Left lung (tissue), 4 donors: ENCODE measurements at regions not wholly inside any gene's neighbourhood (a gene's known extent, or its start where the extent isn't known, plus 50 kb on each side); places are given as distances from the start of the nearest gene placed in this dataset.

ENCODE experiments used
- ATAC-seq: fragments of 200-7000 bp; cut with Tn5 transposase; one replicate; pipeline ENCODE4 v1.9.1; 2020; ENCODE audit warnings: moderate library complexity
- DNase-seq, 4 donors: peaks; one replicate each; pipeline ENCODE4 v3.0.0-alpha.2; 2013 to 2020
- H3K27ac ChIP-seq, 2 donors: fragments of 200-600 bp; sonication (generic) in 1 of 2; one replicate each; pipeline versions ENCODE4 v1.5.0 to v1.8.0; 2020 to 2021
- H3K27me3 ChIP-seq, 2 donors: fragments of 200-600 bp; sonication (generic) in 1 of 2; one replicate each; pipeline versions ENCODE4 v1.5.0 to v1.8.0; 2020 to 2021
- H3K36me3 ChIP-seq, 2 donors: fragments of 200-600 bp; sonication (generic) in 1 of 2; one replicate each; pipeline versions ENCODE4 v1.5.0 to v1.8.0; 2020 to 2021
- H3K4me1 ChIP-seq, 2 donors: fragments of 200-600 bp; one replicate each; pipeline ENCODE4 v1.8.0; 2021
- H3K4me3 ChIP-seq, 2 donors: fragments of 200-600 bp; sonication (generic) in 1 of 2; one replicate each; pipeline versions ENCODE4 v1.5.0 to v1.8.0; 2020 to 2021; ENCODE audit warnings: mild to moderate bottlenecking in 1 of 2
- H3K9me3 ChIP-seq, 2 donors: fragments of 200-600 bp; sonication (generic) in 1 of 2; one replicate each; pipeline versions ENCODE4 v1.5.0 to v1.8.0; 2020 to 2021
- CTCF ChIP-seq, 2 donors: fragments of 200-600 bp; sonication (generic) in 1 of 2; IDR thresholded peaks; one replicate each; pipeline versions ENCODE4 v1.5.0 to v1.8.0; 2021; ENCODE audit warnings: antibody characterized with exemption in 2 of 2
- intact Hi-C, 2 donors: fragments of 100-400 bp; cut with DNase I; formaldehyde crosslinking; loops; one replicate each; pipeline versions ENCODE4 v1.11.2 to v1.14.2; 2022
- donor health status: DM: no; HTN: yes; CAD: no.
- donor health status: DM: no; HTN: no; CAD: no.

GRCh38 chr13:73548449-73548848 lies 489.6 kb downstream of the KLF5 start:
- DNase-seq: no peak
- no peaks in the 10 kb centered on the region for H3K36me3 ChIP-seq
- no peak overlapping the region for H3K4me3 ChIP-seq
- TF ChIP-seq CTCF (IDR thresholded peaks at IDR 0.05): no peak
- no peaks in the 10 kb centered on the region for H3K4me1 ChIP-seq
- intact Hi-C loops: no loop called here
- no peaks in the 10 kb centered on the region for H3K27me3 ChIP-seq
- no peak for ATAC-seq
- no peaks in the 10 kb centered on the region for H3K9me3 ChIP-seq
- H3K27ac ChIP-seq: no peak overlapping the region

DNA sequence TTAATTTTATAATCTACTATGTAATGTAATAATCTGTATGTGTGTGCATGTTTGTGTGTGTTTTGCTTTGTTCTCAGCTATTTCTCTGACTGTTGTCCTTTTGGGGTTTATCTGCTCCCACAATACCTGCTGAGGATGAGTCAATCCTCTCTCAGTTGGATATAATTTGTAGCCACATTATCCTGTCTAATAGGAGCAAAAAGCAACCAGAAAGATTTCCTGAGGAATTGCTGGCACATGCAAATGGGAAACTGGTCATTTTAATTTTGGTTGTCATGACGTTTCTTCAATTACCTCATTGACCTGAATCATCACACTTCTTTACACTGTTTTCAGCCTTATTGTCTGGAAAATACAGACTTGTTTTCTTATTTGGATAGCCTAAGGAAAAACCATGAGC lies 488.4 kb downstream of the KLF5 start:
- Histone ChIP-seq H3K4me3 (no peak overlapping the region), H3K27ac (no peak overlapping the region), H3K4me1 (no peaks in the 10 kb centered on the region), H3K36me3 (no peaks in the 10 kb centered on the region), H3K9me3 (no peaks in the 10 kb centered on the region), H3K27me3 (no peaks in the 10 kb centered on the region)
- DNase-seq (no peak), ATAC-seq (no peak)
- intact Hi-C loops: no loop called here
- TF ChIP-seq CTCF (IDR thresholded peaks at IDR 0.05): no peak

DNA sequence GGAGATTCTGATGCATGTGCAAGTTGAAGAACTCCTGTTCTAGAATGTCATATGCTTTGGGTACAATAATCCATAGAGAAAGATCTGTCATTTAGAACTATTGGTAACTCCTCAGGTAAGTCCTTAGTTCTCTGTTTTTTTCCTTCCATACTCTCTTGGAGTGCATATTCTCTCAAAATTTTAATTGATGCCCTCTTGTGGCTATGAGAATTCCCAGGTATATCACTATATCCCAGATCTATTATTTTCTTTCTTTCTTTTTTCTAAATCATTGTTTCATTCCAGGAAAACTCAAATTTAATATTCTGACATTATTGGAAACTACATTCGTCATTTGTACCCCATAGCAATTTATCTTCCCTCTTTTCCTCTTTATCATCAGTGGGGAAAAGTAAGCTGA lies 485.4 kb downstream of the KLF5 start:
- ATAC-seq: no peak
- no peak for DNase-seq
- Histone ChIP-seq H3K4me1 (no peaks in the 10 kb centered on the region), H3K27ac (no peak overlapping the region), H3K27me3 (no peaks in the 10 kb centered on the region), H3K9me3 (no peaks in the 10 kb centered on the region), H3K4me3 (no peak overlapping the region), H3K36me3 (no peaks in the 10 kb centered on the region)
- TF ChIP-seq CTCF (IDR thresholded peaks at IDR 0.05): no peak
- intact Hi-C loops: no loop called here

DNA sequence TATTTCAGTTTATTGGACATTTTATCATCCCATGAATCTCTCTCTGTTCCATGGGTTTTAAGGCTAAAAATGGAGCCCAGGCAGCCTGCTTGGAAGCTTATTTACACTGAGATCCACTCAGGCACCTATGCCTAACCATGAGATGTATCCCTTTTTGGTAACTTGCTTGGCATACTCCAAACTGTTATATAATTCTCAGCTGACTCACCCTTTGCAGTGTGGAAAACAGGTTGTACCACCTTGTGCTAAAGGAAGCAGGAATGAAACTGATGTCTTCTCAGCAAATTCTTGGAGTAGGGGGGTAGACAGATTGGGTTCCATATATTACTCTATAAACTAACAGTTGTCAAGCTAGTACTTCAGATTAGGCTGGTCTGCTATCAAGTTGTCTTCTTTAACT lies 483.6 kb downstream of the KLF5 start:
- no peak overlapping the region for H3K27ac ChIP-seq
- intact Hi-C loops: no loop called here
- no peaks in the 10 kb centered on the region for H3K4me1 ChIP-seq
- no peak overlapping the region for H3K4me3 ChIP-seq
- ATAC-seq (peak; percentile 66), DNase-seq (peak in 1 of 4 donors; percentile 5)
- no peaks in the 10 kb centered on the region for H3K36me3 ChIP-seq
- H3K27me3 ChIP-seq: no peaks in the 10 kb centered on the region
- TF ChIP-seq CTCF (IDR thresholded peaks at IDR 0.05): no peak
- no peaks in the 10 kb centered on the region for H3K9me3 ChIP-seq

GRCh38 chr13:73536865-73537264 lies 478.1 kb downstream of the KLF5 start:
- Histone ChIP-seq H3K27ac (no peak overlapping the region), H3K9me3 (no peaks in the 10 kb centered on the region), H3K36me3 (no peaks in the 10 kb centered on the region), H3K4me1 (no peaks in the 10 kb centered on the region), H3K27me3 (no peaks in the 10 kb centered on the region), H3K4me3 (no peak overlapping the region)
- DNase-seq (no peak), ATAC-seq (peak; percentile 25)
- no peak for TF ChIP-seq CTCF (IDR thresholded peaks at IDR 0.05)
- intact Hi-C loops: no loop called here
